ENCODE measurements at regions not wholly inside any gene's neighbourhood (a gene's known extent, or its start where the extent isn't known, plus 50 kb on each side); places are given as distances from the start of the nearest gene placed in this dataset.
"Not testable (repeated sequence)": the region's sequence is repeated elsewhere in the genome, so short reads cannot be mapped to it uniquely, and the experiment has no call there.

DNA sequence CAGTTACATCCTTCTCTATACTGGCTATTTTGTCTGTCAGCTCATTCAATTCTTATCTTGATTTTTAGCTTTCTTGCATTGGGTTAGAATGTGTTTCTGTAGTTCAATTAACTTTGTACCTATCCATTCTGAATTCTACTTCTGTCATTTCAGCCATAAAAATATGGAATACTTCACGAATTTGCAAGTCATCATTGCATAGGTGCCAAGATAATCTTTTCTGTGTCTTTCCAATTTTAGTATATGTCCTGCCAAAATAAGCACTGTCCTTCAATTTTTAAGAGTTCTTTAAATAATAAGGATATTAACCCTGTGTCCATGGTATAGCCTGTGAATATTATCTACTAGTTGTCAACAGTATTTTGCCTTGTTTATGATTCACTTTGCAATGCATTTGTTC, 665.7 kb upstream of the MDGA2 start:
- DNase-seq, result no peak

DNA sequence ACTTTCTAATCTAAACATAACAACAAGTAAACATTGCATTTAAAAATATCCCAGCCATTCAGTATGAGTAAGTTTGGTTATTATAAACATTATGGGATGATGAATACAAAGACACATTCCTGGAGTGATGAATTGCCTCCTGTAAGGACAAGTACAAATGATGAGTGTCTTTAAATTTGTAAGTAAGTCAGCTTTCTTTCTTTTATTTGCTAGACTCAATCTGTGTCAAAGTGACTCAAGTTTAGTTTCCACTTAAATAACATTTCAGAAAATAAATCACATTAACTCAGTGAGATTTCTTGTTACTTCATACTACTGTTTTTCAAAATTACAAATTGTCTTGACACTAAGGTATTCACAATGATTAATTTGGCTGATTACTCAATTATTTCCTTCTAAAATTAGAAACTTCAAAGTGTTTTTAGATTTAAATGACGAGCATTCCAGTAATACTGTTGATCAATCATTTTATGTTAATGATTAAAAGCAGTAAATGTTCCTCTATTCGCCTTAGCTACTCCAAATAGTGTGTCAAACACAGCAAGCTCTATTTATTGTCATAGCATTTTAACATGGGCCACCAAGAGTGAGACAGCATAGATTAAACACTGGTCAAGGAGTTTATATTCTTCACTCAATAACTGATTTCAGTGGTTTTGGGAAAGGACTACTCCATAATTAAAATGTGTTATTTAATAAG, 658.0 kb upstream of the MDGA2 start:
- DNase-seq, result no peak

DNA sequence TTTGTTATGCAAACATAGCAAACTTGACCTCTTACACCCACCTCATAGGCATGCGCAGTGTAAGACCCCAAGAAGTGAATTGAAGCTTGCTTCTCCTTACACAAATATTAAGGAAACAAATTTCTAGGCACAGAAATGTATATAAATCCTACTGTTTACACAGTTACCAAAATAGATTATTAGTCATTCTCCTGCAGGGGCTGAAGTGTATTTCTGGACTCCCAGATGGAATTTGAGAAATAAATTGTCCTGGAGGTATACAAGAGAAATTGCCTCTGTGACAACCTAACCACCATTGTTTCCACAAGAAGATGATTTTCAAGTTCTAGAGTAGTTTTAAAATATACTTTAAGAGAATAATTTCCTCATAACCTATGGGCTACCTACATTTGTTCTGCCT, 656.0 kb upstream of the MDGA2 start:
- DNase-seq, result no peak

DNA sequence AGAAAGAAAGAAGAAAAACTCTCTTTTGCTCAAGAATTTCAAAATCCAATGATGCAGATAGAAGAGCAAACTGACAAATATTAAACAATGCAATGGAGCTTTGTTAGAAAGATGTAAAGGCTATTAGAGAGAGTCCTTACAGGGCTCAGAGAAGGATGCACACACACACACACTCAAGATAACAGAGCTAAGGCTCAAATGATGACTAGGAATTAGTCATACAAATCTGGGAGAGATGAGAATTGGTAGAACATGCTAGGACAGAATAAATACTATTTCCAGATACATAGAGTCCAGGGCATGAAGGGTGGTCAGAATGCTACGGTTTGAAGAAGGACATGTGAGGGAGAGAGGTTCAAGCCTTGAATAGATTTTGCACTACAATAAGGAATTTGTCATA, 650.1 kb upstream of the MDGA2 start:
- no peak for DNase-seq

DNA sequence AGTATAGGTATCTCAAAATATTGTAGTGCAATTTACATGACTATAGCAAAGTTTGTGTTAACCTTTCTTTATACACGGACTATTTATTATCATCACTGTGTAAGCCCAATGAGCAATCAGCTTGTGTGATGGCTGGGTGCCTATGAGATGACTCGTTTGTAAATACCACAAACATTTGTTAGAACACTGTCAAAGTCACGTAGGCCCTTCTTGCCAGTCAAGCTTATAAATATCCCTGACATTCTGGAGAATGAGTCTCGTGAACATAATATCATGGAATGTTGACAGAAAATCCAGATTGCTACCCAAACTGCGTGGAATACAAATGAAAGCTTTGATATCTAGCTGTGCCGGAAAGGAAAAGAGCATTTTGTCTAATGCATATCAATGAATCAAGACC, 648.3 kb upstream of the MDGA2 start:
- no peak for DNase-seq

DNA sequence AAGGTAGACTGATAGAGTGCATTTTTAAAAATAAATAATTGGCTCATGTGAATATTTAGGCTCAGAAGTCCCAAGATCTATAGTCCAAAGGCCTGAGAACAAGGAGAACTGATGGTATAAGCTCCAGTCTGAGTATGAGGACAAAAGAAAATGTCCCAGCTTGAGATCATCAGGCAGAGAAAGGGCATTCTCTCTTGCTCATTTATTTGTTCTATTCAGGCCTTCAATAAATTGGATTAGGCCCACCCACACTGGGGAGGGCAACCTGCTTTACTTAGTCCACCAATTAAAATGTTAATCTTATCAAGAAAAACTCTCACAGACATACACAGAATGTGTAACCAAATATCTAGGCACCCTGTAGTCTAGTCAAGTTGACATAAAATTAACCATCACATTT, 644.4 kb upstream of the MDGA2 start:
- DNase-seq, result no peak

DNA sequence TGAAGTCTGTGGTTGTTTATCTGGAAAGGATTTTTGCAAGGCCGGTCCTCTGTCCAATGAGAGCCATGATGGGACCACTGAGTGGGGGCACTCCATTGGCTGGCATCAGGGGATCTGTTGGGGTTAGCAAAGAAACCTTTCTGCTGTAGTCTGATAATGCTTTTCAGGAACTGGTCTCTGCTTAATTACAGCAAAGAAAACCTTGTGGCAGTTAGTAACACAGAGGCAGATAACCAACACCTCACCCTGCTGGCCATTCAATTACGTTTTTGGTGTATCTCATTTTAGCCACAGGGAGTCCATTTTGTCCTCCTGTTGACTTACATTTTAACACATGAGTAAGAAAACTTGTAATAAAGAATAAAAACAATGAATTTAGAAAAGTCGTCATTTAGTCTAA, 629.3 kb upstream of the MDGA2 start:
- DNase-seq, result no peak

DNA sequence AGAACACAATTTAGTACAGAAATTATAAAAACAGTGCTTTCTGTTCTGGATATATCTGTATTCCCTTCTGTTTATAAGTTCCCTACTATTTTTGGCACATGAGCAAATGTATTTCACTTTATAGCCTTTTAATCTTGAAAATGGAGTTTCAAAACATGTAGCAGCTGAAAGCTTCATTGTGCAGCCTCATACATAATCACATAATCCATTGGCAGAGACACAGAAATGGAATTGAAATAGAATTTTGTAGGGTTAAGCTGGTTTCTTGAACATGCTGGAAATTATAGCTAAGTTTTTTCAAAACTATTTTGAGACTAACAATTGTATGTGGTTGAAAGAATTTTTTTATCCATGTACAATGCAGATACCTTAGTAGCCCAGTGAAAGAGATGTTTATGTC, 614.3 kb upstream of the MDGA2 start:
- no peak for DNase-seq

DNA sequence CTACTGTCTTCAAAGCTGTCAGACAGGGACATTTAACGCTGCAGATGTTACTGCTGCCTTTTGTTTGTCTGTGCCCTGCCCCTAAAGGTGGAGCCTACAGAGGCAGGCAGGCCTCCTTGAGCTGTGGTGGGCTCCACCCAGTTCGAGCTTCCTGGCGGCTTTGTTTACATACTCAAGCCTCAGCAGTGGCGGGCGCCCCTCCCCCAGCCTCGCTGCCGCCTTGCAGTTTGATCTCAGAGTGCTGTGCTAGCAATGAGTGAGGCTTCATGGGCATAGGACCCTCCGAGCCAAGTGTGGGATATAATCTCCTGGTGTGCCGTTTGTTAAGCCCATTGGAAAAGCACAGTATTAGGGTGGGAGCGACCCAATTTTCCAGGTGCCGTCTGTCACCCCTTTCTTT, 609.8 kb upstream of the MDGA2 start:
- not testable (repeated sequence) for DNase-seq

DNA sequence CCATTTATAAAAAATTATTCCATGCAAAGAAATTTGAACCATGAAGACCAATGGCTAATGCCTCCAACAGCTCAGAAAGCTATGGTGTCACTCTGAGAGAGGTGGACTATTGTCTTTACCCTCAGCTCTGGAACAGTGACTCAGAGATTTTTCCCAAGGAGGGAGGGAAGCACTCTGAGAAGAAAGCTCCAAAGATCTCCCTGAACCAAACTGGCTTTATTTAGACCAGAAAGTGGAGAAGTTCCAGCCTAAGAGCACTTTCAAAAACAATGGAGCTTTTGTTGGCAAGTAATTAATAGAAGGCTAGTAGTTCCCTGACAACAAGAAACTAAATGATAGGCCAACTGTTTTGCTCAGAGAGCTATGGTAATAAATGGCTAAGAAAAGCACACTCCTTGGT, 599.9 kb upstream of the MDGA2 start:
- DNase-seq, result no peak

DNA sequence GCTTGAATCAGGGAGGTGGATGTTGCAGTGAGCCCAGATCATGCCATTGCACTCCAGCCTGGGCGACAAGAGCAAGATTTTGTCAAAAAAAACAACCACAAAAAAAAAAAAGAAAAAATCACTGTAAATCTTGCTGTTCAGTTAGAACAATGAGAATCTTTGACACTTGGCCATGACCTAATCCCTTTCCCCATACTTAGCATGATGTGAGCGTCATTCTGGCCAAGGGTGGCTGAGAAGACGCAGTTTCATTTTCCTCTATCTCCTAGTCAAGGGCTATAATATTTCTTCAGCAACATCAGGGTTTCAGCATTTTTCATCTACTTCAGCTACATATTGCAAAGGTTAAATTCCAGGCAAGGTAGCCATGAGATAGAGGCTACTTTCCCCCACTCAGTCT, 599.4 kb upstream of the MDGA2 start:
- no peak for DNase-seq

DNA sequence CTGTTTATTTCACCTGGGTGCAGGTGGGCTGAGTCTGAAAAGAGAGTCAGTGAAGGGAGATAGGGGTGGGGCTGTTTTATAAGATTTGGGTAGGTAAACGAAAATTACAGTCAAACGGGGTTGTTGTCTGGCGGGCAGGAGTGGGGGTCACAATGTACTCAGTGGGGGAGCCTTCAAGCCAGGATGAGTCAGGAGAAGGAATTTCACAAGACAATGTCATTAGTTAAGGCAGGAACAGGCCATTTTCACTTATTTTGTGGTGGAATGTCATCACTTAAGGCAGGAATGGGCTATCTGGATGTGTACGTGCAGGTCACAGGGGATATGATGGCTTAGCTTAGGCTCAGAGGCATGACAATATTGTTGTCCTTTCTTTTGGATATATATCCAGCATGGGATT, 592.5 kb upstream of the MDGA2 start:
- not testable (repeated sequence) for DNase-seq

DNA sequence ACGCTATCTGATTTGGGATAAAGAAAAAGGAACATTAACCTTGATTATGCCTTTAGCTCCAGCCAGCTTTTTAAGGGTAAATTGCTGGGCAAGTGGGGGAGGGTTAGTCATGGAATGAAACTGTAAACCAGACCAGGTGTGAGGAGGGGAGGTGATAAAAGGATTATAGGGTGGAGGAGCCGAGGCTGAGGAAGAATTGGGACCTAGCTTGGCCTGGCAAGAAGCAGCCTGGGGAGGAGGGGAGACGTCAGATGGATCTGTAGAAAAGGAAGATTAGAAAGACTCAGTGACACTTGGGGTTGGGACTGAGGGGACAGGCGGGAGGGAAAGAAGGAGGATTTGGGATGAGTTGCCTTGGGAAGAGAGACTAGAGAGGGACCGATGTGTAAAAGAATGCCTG, 590.8 kb upstream of the MDGA2 start:
- not testable (repeated sequence) for DNase-seq

DNA sequence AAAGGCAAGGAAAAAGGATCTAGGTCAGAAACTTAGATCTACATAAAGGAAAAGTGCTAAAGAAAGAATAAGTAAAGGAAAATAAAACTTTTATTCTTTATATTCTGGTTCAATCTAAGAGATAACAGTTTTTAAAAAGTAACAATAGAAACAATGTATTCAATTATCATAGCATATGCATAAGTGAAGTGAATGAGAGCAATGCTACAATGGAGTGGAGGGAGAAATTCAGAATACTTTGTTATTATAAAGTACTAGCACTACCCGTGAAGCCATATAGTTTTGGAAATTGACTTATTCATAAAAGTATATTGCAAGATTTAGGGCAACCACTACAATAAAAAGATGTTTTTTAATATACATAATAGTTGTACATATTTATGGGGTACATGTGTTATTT, 586.0 kb upstream of the MDGA2 start:
- DNase-seq, result no peak

DNA sequence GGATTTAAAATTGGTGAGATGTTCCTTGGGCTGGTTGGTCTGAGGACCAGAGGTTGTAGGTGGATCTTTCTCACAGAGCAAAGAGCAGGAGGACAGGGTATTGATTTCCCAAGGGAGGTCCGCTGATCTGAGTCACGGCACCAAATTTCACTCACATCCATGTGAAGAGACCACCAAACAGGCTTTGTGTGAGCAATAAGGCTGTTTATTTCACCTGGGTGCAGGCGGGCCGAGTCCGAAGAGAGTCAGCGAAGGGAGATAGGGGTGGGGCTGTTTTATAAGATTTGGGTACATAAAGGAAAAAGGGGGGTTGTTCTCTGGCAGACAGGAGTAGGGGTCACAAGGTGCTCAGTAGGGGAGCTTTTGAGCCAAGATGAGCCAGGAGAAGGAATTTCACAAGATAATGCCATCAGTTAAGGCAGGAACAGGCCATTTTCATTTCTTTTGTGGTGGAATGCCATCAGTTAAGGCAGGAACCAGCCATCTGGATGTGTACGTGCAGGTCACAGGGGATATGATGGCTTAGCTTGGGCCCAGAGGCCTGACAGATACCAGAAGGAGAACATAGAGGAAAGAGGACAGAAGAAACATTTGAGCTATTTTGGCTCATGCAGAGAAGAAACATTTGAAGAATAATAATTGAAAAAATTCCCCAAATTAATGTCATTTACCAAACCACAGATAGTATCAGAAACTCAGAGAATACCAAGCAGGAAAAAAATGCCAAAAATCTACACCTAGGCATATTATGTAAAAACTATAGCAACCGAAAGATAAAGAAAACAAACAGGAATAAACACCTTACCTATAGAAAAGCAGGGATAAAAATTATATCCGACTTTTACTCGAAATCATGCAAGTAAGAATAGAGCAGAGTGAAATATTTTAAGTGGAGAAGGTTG, 585.2 kb upstream of the MDGA2 start:
- DNase-seq, result not testable (repeated sequence)

DNA sequence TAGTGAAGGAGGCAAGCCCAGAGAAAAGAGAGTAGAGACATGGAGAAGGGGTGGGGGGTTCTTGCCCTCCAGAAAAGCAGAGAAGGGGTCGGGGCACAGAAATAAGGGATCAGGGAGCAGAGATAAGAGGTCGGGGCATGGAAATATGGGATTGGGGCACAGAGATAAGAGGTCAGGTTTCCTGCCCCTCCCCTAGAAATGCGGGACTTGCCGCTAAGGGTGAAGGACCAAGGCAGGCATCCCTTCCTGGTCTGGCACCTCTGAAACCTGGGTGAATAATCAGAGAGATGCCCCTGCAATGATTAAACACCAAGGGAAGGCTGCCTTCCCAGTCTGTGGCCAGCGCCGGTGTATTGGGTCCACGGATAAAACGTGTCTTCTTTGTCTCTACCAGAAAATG, 584.5 kb upstream of the MDGA2 start:
- DNase-seq, result not testable (repeated sequence)

DNA sequence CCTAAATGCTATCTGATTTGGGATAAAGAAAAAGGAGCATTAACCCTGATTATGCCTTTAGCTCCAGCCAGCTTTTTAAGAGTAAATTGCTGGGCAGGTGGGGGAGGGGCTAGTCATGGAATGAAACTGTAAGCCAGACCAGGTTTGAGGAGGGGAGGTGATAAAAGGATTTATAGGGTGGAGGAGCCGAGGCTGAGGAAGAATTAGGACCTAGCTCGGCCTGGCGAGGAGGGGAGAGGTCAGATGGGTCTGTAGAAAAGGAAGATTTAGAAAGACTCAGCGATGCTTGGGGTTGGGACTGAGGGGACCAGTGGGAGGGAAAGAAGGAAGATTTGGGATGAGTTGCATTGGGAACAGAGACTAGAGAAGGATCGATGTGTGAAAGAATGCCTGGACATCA, 583.8 kb upstream of the MDGA2 start:
- DNase-seq, result not testable (repeated sequence)

DNA sequence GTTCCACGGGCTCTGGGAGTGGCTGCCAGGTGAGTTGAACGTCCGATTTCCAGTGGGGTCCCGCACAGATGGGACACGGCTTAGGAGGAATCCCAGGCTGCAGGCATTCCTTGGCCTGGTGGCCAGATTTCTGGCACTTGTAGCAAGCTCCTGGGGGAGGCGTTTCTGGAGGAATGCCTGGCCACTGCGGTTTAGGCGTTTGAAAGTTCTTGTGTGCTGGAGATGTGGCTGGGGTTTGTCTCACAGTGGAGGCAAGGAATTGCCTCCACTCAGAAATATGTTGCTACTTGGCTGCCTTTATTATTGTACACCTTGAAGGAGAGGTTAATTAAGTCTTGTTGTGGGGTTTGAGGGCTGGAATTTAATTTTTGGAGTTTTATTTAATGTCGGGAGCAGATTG, 583.3 kb upstream of the MDGA2 start:
- not testable (repeated sequence) for DNase-seq

DNA sequence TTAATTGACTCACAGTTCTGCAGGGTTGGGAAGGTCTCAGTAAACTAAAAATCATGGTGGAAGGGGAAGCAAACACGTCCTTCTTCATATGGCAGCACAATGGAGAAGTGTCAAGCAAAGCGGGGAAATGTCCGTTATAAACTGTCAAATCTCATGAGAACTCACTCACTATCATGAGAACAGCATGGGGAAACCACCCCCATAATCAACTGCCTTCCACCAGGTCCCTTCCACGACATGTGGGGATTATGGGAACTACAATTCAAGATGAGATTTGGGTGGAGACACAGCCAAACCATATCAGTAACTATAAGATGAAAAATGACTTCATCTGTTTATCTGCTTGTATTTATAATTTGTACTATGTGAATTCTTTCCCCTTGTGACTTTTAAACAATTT, 577.6 kb upstream of the MDGA2 start:
- DNase-seq, result no peak

DNA sequence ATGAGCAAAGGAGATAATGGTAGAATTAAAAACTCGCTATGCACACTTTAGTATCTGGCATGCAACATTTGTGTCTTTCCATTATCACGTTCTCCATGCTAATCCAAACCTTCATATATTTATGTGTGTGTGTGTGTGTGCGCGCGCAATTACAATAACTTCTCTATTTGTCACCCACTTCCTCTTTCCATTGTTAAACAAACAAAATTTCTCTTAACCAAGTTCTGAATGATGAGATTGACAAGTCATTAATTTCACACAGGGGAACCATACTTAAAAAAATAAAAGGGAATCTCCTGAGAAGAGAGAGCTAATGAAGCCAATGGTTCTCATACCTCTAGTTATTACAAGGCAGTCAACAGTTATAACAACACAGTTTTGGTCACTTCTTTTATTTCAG, 575.9 kb upstream of the MDGA2 start:
- DNase-seq, result no peak

DNA sequence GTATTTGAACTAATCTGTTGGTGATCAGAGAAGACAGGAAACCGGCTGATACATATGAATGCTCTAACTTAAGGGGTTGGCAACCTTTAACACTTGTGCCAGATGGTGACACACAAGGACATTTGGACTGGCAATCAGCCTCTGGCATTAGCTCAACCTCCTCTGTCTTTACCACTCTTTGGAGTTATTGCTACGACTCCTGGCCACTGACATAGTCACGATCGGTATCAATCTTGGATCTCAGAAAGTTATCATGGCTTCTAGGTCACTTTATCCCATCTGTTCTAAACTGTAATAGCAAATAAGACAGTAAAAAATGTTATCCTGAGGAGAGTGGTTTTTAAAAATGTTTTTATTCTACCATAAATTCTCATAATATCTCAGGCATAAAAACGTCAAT, 575.2 kb upstream of the MDGA2 start:
- no peak for DNase-seq

DNA sequence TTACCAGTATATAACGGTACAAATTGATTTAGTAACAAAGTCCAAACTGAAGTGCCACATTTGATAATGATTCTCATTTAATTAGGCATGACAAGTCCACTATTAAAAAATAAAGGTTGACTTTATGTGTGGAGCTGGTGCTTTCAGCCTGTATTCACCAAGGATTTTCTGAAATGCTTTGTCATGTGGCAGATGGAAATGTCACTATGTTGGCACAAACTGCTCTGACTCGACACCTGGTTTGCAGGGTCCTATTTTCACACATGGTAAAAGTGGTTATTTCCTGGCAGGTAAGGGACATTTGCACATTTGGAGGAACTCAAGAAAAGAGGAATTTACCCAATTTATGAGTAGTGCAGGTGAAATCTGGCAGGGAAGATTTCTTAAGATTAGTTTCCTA, 572.6 kb upstream of the MDGA2 start:
- DNase-seq, result no peak

DNA sequence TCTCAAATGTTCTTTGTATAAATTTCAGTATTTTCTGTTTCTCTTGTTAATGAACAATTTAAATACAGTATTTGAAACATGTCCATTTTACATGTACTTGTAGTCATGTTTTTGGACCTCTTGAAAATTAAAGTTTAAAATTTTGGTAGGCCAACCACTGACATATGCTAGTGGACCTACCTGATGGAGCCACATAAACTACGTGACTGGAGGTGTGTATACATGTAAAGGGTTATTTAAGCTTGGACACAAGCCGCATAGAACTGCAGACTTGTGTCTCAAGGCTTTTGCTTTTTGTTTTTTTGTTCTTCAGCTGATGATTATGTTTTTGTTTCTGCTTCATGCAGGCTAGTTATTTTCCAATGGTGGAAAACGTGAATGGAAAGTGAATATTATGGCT, 568.5 kb upstream of the MDGA2 start:
- DNase-seq, result no peak

DNA sequence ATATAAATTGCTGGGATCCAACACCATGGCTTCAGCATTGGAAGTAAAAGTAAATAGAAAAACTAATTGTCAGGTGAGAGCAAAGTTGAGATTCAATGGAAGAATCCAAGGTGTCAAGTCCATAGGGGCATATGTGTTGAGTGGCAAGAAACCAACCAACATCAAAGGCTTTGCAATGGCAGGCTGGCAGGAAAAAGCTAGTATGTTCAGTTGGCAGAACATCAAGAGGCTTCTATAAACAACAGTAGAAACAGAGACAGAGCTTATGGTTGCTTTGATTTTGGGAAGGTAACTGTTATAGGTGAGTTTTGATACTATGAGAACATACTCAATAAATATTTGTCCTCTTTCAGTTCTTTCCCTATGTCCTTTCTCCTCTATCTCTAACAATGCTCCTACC, 553.7 kb upstream of the MDGA2 start:
- DNase-seq, result no peak

DNA sequence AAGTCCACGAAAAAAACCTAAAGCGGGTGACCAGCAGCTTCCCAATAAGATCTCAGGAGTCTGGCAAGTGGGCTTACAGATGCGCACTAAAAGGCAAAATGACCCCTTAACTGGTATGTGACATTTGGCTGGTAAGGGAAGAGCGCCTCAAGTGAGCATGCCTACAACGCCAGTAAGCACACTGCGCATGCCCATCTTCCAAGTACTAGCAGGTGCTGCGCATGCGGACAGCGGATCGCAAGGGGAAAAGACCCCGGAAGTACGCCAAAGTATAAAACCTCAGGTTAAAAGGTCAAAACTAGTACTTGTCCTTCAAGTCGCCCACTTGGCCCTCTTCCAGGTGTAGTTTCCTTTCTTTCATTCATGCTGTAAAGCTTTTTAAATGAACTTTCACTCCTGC, 518.5 kb upstream of the MDGA2 start:
- no peak for DNase-seq

All from NCI-H524 treated with DMSO at 0.1 percent for 48 hours (cell line).